GM18868 (cell line): ENCODE measurements at regions not wholly inside any gene's neighbourhood (a gene's known extent, or its start where the extent isn't known, plus 50 kb on each side); places are given as distances from the start of the nearest gene placed in this dataset.
"Not testable (repeated sequence)": the region's sequence is repeated elsewhere in the genome, so short reads cannot be mapped to it uniquely, and the experiment has no call there.

Experiments used
- ATAC-seq: cut with Tn5 transposase; IDR thresholded peaks from one replicate; pipeline ENCODE4 v1.9.1; 2021; ENCODE audit warnings: mild to moderate bottlenecking, moderate library complexity; ENCODE audit not compliant: unreplicated experiment

GRCh38 chr10:44278837-44279324 lies 106.0 kb downstream of the CXCL12 start:
- ATAC-seq: no peak

GRCh38 chr10:44268435-44268948 lies 116.4 kb downstream of the CXCL12 start:
- ATAC-seq: not testable (repeated sequence)

GRCh38 chr10:44267007-44267406 lies 117.9 kb downstream of the CXCL12 start:
- ATAC-seq: no peak

DNA sequence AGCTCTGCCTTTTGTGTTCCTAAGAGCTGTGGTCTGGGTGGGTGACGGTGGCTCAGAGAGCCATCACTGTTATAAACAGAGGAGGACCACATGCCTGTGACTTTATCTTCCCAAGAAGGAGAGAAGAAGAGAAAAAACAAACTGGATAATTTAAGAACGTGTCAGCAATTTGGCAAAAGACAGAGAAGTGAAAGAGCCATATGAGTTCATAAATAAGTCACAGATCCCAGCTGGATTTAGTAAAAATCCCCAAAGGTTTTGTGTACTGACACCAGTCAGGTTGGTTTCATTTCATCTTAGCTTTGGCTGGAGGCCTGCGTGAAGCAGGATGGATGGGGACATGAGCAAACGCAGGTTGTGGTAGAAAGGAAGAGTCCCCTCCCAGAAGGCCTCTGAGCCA lies 120.7 kb downstream of the CXCL12 start:
- peak; percentile 36 for ATAC-seq

DNA sequence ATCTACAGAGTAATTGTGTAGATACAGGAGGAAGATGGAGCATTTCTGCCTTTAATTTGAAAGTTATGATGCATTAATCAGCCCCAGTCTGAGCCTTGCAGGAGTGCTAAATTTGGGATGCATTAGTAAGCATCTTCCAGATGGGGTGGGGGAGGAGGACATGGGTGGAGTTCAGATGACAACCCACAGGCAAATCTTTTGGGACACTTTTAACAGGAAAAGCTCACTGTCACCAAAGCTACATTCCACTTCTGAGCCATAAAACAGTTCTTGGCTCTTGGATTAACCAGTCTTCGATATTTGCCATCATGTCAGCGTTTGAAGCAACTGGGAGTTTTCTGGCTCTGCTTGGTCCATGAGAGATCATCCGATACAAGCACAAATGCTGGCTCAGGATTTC lies 121.1 kb downstream of the CXCL12 start:
- no peak for ATAC-seq

- ATAC-seq: no peak
These were observed 122.2 kb downstream of the CXCL12 start for GRCh38 chr10:44262551-44263251.

- ATAC-seq: peak; percentile 49
These were observed 123.0 kb downstream of the CXCL12 start for GRCh38 chr10:44261710-44262455.

- ATAC-seq: no peak
These were observed 123.6 kb downstream of the CXCL12 start for GRCh38 chr10:44261296-44261695.

DNA sequence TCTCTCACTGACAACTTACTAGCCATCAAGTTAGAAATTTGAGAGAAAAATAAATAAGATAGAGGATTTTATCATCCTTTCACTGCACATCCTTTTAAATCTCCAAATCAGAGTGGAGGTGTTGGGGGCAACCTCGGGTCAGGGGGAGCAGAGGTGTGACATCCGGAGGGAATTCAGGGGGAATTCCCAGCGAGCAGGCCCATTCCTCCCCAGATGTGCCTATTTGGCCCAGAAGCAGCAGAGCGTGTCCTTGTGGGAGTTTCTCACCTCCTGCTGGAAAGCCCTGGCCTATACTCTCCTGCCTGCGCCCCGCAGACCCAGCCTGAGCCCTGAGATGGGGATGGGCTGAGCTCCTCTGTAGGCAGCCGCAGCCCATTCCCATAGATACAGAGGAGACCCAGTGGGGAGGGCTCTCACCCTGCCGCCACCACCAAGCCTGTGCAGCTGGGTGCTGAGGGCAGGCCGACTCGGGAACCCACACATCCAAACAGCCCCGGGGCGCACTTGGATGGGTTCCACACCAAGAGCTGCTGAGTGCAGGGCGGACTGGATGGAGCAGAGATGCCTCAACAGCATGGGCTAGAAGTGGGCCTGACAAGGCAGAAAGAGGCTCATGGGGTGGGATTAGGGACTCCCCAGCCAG lies 124.5 kb downstream of the CXCL12 start:
- peak; percentile 38 for ATAC-seq

GRCh38 chr10:44259090-44259874 lies 125.6 kb downstream of the CXCL12 start:
- no peak for ATAC-seq

GRCh38 chr10:44258460-44259089 lies 126.3 kb downstream of the CXCL12 start:
- no peak for ATAC-seq

- no peak for ATAC-seq
These were observed 126.9 kb downstream of the CXCL12 start for GRCh38 chr10:44258019-44258418.

DNA sequence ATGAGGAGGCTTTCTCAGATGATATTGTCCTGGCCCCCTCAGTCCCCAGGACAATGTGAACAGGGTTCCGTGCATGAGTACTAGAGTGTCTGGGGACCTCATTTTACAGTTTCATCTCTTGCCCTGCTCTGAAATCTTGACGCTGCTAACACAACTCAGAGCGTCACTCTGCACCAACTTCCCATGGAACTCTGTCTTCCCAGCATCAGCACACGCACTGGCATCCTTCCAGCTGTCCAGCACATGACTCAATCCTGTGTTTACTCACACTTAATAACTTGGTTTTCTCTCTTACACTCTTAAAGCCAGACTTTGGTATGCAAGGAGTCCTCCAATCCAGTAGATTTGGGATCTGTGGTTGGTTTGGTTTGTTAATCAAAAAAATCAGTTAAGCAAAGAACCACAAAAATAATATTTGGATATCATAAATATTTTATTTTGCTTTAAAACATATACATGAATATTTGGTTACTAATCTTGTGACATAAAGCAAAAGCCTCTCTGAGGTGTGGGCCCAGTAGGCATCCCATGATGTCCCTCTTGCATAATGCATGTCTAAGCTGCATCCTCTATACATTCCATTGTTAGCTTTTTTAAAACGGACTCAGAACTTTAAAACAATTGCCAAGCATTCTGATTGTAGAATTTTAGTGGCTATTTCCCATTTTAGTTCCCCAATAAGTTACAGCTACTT lies 131.0 kb downstream of the CXCL12 start:
- ATAC-seq: no peak

DNA sequence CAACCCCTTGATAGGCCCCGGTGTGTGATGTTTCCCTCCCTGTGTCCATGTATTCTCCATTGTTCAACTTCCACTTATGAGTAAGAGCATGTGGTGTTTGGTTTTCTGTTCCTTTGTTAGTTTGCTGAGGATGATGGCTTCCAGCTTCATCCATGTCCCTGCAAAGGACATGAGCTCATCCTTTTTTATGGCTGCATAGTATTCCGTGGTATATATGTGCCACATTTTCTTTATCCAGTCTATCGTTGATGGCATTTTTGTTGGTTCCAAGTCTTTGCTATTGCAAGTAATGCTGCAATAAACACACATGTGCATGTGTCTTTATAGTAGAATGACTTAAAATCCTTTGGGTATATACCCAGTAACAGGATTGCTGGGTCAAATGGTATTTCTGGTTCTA lies 132.3 kb downstream of the CXCL12 start:
- ATAC-seq: not testable (repeated sequence)

DNA sequence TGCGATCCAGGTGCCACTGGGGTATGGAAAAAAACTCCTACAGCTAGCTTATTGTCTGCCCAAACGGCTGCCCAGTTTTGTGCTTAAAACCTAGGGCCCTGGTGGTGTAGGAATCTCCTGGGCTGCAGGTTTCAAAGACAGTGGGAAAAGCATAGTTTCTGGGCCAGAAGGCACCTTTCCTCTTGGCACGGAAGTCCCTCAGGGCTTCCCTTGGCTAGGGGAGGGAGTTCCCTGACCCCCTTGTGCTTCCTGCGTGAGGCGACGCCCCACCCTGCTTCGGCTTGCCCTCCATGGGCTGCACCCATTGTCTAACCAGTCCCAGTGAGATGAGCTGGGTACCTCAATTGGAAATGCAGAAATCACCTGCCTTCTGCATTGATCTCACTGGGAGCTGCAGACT lies 135.0 kb downstream of the CXCL12 start:
- not testable (repeated sequence) for ATAC-seq

GRCh38 chr10:44249490-44249889 lies 135.4 kb downstream of the CXCL12 start:
- ATAC-seq: no peak

- ATAC-seq: not testable (repeated sequence)
These were observed 138.2 kb downstream of the CXCL12 start for GRCh38 chr10:44246700-44247099.

GRCh38 chr10:44246287-44246686 lies 138.6 kb downstream of the CXCL12 start:
- not testable (repeated sequence) for ATAC-seq

- no peak for ATAC-seq
These were observed 139.3 kb downstream of the CXCL12 start for GRCh38 chr10:44245601-44245938.
